SU-DHL-6 (cell line): ENCODE measurements at regions not wholly inside any gene's neighbourhood (a gene's known extent, or its start where the extent isn't known, plus 50 kb on each side); places are given as distances from the start of the nearest gene placed in this dataset.

ENCODE experiments used
- H2AFZ ChIP-seq: fragments of 200-600 bp; sonication (generic); 2 replicates; pipeline ENCODE4 v1.6.1; 2014; ENCODE audit warnings: low read depth, mild to moderate bottlenecking, moderate library complexity, mixed read lengths, antibody characterized with exemption, low read length; ENCODE audit not compliant: severe bottlenecking
- H3F3A ChIP-seq: fragments of 200-600 bp; shearing (Covaris generic); 2 replicates; pipeline ENCODE4 v1.6.0; 2016; ENCODE audit warnings: antibody characterized with exemption, mild to moderate bottlenecking; ENCODE audit not compliant: insufficient read depth
- H3K27ac ChIP-seq: fragments of 200-600 bp; sonication (generic); 2 replicates; pipeline ENCODE4 v1.5.1; 2016; ENCODE audit warnings: low read depth, mild to moderate bottlenecking, low read length, moderate library complexity, mixed read lengths
- H3K27me3 ChIP-seq: fragments of 200-600 bp; sonication (generic), shearing (Covaris generic); 2 replicates; pipeline ENCODE4 v1.6.0; 2014; ENCODE audit warnings: mild to moderate bottlenecking, low read length
- H3K36me3 ChIP-seq: fragments of 200-600 bp; sonication (generic); 2 replicates; pipeline ENCODE4 v1.6.1; 2014; ENCODE audit warnings: mild to moderate bottlenecking, low read length, mixed read lengths
- H3K4me2 ChIP-seq: fragments of 300-600, 200-600 bp; shearing (Covaris generic), sonication (generic); 2 replicates; pipeline ENCODE4 v1.6.0; 2014; ENCODE audit warnings: low read length, low read depth, mild to moderate bottlenecking; ENCODE audit not compliant: poor library complexity, severe bottlenecking
- H3K4me3 ChIP-seq: fragments of 200-600 bp; sonication (generic); 2 replicates; pipeline ENCODE4 v1.5.1; 2014; ENCODE audit warnings: antibody characterized with exemption, low read length, mild to moderate bottlenecking, mixed read lengths; ENCODE audit not compliant: insufficient read depth, poor library complexity, severe bottlenecking
- H3K79me2 ChIP-seq: fragments of 200-600 bp; sonication (generic); 2 replicates; pipeline ENCODE4 v1.6.1; 2014; ENCODE audit warnings: mild to moderate bottlenecking, low read length, moderate library complexity; ENCODE audit not compliant: insufficient read depth
- H3K9ac ChIP-seq: fragments of 200-600 bp; sonication (generic); 2 replicates; pipeline ENCODE4 v1.7.0; 2014; ENCODE audit warnings: mild to moderate bottlenecking, low read length
- H3K9me2 ChIP-seq: fragments of 200-600 bp; sonication (generic); replicated peaks from 2 replicates; pipeline ENCODE4 v1.6.1; 2014; ENCODE audit warnings: low read length; ENCODE audit not compliant: insufficient read depth
- H3K9me3 ChIP-seq: fragments of 200-600 bp; sonication (generic); 2 replicates; pipeline ENCODE4 v1.6.1; 2014; ENCODE audit warnings: low read length, mixed read lengths; ENCODE audit not compliant: insufficient read depth
- H4K20me1 ChIP-seq: fragments of 200-600 bp; sonication (generic); 2 replicates; pipeline ENCODE4 v1.6.1; 2014; ENCODE audit warnings: low read depth, mild to moderate bottlenecking, antibody characterized with exemption, low read length, moderate library complexity, mixed read lengths
- EZH2phosphoT487 ChIP-seq: fragments of 200-600 bp; sonication (generic), shearing (Covaris generic); conservative IDR thresholded peaks from 2 replicates; pipeline ENCODE4 v1.6.1; 2018; ENCODE audit warnings: mild to moderate bottlenecking, antibody characterized with exemption, low read length, moderate library complexity, mixed read lengths
- TF ChIP-seq, protein P1 (sequence below): fragments of 200-600 bp; sonication (generic); IDR thresholded peaks from one replicate; pipeline ENCODE4 v1.5.1; 2017; ENCODE audit warnings: antibody characterized with exemption, mild to moderate bottlenecking, low read length, moderate library complexity; ENCODE audit not compliant: insufficient read depth, poor library complexity, severe bottlenecking

DNA sequence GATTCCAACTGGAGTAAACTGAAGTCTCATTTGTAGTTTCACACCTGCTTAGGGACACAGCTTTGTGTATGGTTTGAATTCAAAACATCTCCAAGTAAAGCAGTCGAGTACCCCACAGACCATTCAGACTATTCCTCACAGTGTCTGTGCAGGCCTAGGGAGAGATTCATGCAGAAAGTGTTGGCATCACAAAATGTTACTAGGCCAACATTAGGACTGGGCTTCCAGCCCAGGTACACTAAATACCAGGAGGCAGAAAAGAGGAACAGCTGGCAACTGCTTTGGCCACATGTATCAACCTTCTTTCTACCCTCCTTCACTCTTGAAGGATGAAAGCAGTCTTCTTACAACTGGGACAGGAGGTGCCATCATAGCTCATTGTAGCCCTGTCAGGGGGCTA is 270.4 kb upstream of the TMEFF2 start:
- Histone ChIP-seq H3K9ac (no peak overlapping the region), H2AFZ (no peak overlapping the region), H3K79me2 (no peaks in the 10 kb centered on the region), H3K27me3 (no peaks in the 10 kb centered on the region), H3K4me2 (no peak overlapping the region), H3K9me2 (no peaks in the 10 kb centered on the region; the same call in 1 of the 2 replicates), H3F3A (no peaks in the 10 kb centered on the region), H3K4me3 (no peak overlapping the region), H3K27ac (no peak overlapping the region), H3K36me3 (no peaks in the 10 kb centered on the region), H3K9me3 (no peaks in the 10 kb centered on the region), H4K20me1 (no peaks in the 10 kb centered on the region)
- TF ChIP-seq EZH2phosphoT487, result no peak
- TF ChIP-seq, protein P1, sequence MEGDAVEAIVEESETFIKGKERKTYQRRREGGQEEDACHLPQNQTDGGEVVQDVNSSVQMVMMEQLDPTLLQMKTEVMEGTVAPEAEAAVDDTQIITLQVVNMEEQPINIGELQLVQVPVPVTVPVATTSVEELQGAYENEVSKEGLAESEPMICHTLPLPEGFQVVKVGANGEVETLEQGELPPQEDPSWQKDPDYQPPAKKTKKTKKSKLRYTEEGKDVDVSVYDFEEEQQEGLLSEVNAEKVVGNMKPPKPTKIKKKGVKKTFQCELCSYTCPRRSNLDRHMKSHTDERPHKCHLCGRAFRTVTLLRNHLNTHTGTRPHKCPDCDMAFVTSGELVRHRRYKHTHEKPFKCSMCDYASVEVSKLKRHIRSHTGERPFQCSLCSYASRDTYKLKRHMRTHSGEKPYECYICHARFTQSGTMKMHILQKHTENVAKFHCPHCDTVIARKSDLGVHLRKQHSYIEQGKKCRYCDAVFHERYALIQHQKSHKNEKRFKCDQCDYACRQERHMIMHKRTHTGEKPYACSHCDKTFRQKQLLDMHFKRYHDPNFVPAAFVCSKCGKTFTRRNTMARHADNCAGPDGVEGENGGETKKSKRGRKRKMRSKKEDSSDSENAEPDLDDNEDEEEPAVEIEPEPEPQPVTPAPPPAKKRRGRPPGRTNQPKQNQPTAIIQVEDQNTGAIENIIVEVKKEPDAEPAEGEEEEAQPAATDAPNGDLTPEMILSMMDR, result no peak

DNA sequence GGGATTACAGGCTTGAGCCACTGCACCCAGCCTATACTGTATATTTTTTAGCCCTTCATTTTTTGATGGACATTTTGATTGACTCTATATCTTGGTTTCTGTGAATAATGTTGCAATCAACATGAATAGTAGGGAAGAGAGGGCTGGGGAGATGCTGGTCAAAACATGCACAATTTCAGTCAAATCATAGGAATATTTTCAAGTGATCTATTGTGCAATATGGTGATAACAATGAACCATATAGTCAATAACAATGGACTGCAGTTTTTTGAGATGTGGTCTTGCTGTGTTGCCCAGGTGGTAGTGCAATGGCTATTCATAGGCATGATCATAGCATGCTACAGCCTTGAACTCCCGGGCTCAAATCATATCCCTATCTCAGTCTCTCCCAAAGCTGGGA is 264.7 kb upstream of the TMEFF2 start:
- no peaks in the 10 kb centered on the region for H3K79me2 ChIP-seq
- H3K9me2 ChIP-seq, result no peaks in the 10 kb centered on the region; the same call in 1 of the 2 replicates
- H3K27me3 ChIP-seq, result no peaks in the 10 kb centered on the region
- H3K9me3 ChIP-seq, result no peaks in the 10 kb centered on the region
- TF ChIP-seq, protein P1, result no peak
- TF ChIP-seq EZH2phosphoT487, result no peak
- no peaks in the 10 kb centered on the region for H4K20me1 ChIP-seq
- no peak overlapping the region for H3K4me2 ChIP-seq
- H3K9ac ChIP-seq, result no peak overlapping the region
- no peaks in the 10 kb centered on the region for H3F3A ChIP-seq
- H3K36me3 ChIP-seq, result no peaks in the 10 kb centered on the region
- H3K4me3 ChIP-seq, result no peak overlapping the region
- H2AFZ ChIP-seq, result no peak overlapping the region
- H3K27ac ChIP-seq, result no peak overlapping the region

GRCh38 chr2:192448881-192449280 is 254.1 kb upstream of the TMEFF2 start:
- Histone ChIP-seq H3K4me2 (no peak overlapping the region), H3K4me3 (no peak overlapping the region), H2AFZ (no peak overlapping the region), H3K27ac (no peak overlapping the region), H3K9me2 (no peaks in the 10 kb centered on the region), H3F3A (no peaks in the 10 kb centered on the region), H3K36me3 (no peaks in the 10 kb centered on the region), H3K9me3 (no peaks in the 10 kb centered on the region), H4K20me1 (no peaks in the 10 kb centered on the region), H3K27me3 (no peaks in the 10 kb centered on the region), H3K9ac (no peak overlapping the region), H3K79me2 (no peaks in the 10 kb centered on the region)
- TF ChIP-seq, protein P1, result no peak
- no peak for TF ChIP-seq EZH2phosphoT487
